GM19324 (cell line): ENCODE measurements at regions not wholly inside any gene's neighbourhood (a gene's known extent, or its start where the extent isn't known, plus 50 kb on each side); places are given as distances from the start of the nearest gene placed in this dataset.
"Not testable (repeated sequence)": the region's sequence is repeated elsewhere in the genome, so short reads cannot be mapped to it uniquely, and the experiment has no call there.

ENCODE experiments used
- ATAC-seq: cut with Tn5 transposase; IDR thresholded peaks from one replicate; pipeline ENCODE4 v1.9.1; 2021; ENCODE audit warnings: mild to moderate bottlenecking, moderate library complexity; ENCODE audit not compliant: unreplicated experiment, low FRiP score

GRCh38 chr2:67888351-67889005 lies 174.3 kb downstream of the C1D start:
- no peak for ATAC-seq

GRCh38 chr2:67889056-67889455 lies 173.7 kb downstream of the C1D start:
- ATAC-seq: no peak

- ATAC-seq: no peak
Measured at GRCh38 chr2:67891642-67892041, 171.2 kb downstream of the C1D start.

GRCh38 chr2:67892339-67892846 lies 170.4 kb downstream of the C1D start:
- ATAC-seq: no peak

GRCh38 chr2:67895227-67895941 lies 167.4 kb downstream of the C1D start:
- no peak for ATAC-seq

GRCh38 chr2:67896076-67896475 lies 166.7 kb downstream of the C1D start:
- ATAC-seq: no peak

GRCh38 chr2:67896476-67896875 lies 166.3 kb downstream of the C1D start:
- no peak for ATAC-seq

- ATAC-seq: no peak
Measured at GRCh38 chr2:67898595-67898994, 164.2 kb downstream of the C1D start.

GRCh38 chr2:67899187-67899586 lies 163.6 kb downstream of the C1D start:
- ATAC-seq: no peak

- ATAC-seq: no peak
Measured at GRCh38 chr2:67900826-67901225, 162.0 kb downstream of the C1D start.

GRCh38 chr2:67904566-67904965 lies 158.2 kb downstream of the C1D start:
- no peak for ATAC-seq

GRCh38 chr2:67904966-67905365 lies 157.8 kb downstream of the C1D start:
- ATAC-seq: no peak

GRCh38 chr2:67906547-67906946 lies 156.3 kb downstream of the C1D start:
- ATAC-seq: not testable (repeated sequence)

- no peak for ATAC-seq
Measured at GRCh38 chr2:67917332-67918054, 145.3 kb downstream of the C1D start.

- no peak for ATAC-seq
Measured at GRCh38 chr2:67918471-67918870, 144.3 kb downstream of the C1D start.

- no peak for ATAC-seq
Measured at GRCh38 chr2:67919490-67919889, 143.3 kb downstream of the C1D start.

GRCh38 chr2:67922080-67922785 lies 140.6 kb downstream of the C1D start:
- no peak for ATAC-seq

- no peak for ATAC-seq
Measured at GRCh38 chr2:67923696-67924095, 139.1 kb downstream of the C1D start.

GRCh38 chr2:67927501-67927900 lies 135.3 kb downstream of the C1D start:
- no peak for ATAC-seq

GRCh38 chr2:67930156-67930555 lies 132.6 kb downstream of the C1D start:
- no peak for ATAC-seq

- no peak for ATAC-seq
Measured at GRCh38 chr2:67936969-67937368, 125.8 kb downstream of the C1D start.
